Head of caudate nucleus (tissue), 42 donors: ENCODE measurements at regions not wholly inside any gene's neighbourhood (a gene's known extent, or its start where the extent isn't known, plus 50 kb on each side); places are given as distances from the start of the nearest gene placed in this dataset.

Experiments
- DNase-seq, 42 donors: peaks; one replicate each; pipeline versions ENCODE4 v3.0.0 to v3.0.0-alpha.2; 2020 to 2021; ENCODE audit warnings: mixed read lengths in 7 of 42
- intact Hi-C: fragments of 100-400 bp; cut with DNase I; formaldehyde crosslinking; loops from one replicate; pipeline ENCODE4 v1.15.0; 2022

DNA sequence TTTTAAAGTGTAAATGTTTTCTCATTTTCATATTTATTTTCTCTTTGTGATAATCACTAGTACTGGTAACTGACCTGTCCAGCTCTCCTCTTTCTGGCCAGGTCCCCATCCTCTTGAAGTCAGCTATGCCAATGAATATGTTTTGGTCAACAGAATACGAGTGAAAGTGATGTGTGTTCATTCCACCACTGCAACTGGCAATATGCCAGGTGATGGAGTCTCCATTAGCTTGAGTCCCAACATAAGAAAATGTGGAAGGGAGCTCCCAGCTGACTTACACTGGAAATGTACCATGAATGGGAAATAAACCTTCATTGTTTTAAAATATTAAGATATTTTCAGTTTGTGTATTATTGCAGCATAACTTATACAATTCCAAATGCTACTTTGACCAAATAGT lies 75.8 kb downstream of the CCDC34 start:
- DNase-seq, result peak in 1 of 42 donors; percentile 45
- intact Hi-C loops, result no loop called here

DNA sequence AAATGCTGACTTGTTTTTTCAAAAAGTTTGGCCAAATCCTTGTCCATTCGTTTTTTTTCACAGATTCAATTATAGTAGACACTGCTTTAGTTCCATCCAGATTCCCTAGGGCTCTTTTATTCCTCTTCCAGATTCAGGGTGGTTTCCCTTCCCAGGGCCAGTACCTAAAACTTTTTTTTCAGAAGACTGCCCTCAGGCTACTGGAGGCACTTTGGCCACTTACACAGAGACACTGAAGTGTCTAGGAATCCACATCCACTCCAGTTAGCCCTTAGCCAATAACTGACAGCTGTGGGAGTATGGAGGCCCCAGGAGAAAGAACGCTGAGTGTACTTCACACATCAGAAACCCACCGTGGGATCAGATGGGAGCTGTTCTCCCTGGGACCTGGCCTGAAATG lies 77.3 kb downstream of the CCDC34 start:
- intact Hi-C loops, result no loop called here
- no peak for DNase-seq

DNA sequence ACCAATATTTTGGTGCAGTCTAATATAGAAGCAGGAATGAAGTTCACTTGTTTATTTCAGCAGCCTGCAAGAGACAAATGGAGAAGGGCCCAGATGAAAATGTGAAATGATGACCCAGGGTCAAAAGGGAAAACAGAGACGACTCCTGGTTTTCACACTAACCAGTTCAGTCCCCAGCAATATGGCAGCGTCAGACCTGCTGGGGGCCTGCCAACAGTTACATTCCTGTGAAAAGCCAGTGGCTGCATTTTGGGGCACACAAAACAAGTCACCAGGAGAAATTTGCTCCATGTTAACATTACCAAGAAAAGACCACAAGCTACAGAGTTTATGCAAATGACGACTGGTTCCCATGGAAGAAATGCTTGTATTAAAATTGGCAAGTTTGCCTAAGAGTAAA lies 80.2 kb downstream of the CCDC34 start:
- no peak for DNase-seq
- intact Hi-C loops, result no loop called here

DNA sequence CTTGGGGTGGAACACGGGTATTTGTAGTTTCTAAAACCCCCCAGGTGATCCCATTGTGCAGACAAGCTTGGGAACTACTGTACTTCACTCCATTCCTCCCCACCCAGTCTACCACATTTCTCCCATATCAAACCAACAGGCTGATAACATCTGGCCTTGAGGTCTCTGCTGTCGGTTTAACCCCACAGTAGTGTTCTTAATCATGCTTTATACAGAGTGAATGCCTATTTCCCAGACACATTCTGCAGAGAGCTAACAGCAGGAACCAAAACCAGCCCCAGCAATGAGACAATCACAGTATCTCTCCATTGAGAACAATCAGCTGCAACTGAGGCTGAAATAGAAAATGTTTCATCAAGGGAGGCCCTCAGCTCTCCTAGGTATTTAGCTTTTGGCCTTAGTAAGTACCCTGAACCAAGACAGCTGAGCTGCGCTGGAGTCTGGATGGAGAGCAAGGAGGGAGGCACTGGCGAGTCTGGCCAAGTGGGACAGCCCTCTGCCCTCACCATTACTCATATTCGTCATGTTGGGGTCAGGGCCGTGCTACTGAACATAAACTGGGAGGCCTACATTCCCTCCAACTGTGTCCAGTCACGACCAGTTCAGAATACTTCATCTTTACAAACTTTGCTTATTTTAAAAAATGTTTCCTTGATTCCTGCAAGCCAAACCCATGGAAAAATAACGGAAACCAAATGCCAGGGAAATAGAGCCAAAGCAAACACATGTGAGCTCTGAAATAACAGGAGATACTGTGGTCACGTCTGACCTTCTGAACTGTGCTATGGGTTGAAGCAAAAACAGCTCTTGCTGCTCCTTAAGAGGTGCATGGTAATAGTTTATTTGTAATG lies 81.0 kb downstream of the CCDC34 start:
- DNase-seq, result no peak
- intact Hi-C loops, result no loop called here

DNA sequence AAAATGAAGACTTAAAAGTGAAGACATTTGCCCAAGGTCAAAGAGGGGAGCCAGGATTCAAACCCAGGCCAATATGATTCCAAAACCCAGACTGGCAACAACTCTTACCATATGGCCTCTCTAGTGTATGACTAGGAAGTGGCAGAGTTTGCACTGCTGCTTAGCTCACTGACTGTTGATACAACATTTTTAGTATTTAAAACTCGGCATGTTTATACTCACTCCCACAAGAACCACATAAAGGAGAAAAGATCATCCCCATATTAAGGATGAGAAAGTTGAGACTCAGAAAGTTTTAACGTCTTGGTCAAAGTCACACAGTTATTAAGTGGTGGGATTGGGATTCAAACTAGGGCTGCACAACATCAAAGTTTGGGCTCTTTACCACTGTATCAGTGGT lies 81.7 kb downstream of the CCDC34 start:
- DNase-seq, result no peak
- intact Hi-C loops, result no loop called here

DNA sequence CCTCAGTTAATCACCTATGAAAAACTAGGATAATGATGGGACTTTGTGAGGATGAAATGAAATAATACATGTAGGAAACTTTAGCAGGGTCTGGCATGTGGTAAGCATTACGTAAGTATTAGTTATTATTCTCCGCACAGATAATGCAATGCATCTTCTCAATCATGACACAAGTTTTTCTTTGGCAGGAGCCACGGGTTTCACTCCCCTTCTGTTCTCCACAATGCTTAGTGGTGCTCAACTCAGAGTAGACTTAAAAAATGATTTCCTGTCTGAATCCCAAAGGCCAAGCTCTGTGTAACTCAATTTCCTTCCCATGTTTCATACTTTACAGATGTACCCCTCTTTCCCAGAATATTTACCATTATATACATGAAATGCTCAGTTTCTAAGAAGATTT lies 82.9 kb downstream of the CCDC34 start:
- no peak for DNase-seq
- intact Hi-C loops, result no loop called here

DNA sequence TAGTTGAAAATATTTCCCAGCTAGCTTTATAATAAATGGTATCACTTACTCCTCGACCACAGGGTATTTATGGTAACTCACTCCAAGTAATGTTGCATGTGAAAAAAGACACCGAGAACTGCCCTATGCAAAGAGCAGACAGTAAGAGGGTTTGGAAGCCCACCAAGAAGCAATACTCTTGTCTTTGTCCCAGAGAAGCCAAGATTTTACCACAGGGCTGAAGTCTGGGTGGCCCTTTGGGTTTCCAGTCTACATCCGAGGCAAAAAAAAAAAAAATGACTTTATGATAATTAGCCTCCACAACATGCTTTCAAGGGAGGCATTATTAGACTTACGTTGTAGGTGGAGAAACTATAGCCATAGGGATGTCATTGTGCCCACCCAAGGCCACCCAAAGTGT lies 83.6 kb downstream of the CCDC34 start:
- DNase-seq, result no peak

DNA sequence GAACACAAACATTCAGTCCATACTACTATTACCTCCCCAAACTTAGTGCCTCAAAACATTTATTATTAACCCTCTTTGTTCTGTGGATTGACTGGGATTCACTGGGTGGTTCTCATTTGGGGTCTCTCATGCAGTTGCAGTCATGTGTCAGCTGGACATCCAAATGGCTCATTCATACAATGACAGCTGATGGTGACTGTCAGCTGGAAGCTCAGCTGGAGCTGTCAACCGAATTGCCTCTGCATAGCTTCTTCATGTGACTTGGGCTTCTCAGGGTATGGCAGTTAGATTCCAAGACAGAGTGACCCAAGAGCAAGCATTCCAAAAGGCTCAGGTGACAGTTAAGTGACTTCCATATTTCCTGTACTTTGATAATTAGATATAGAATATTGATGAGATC lies 85.2 kb downstream of the CCDC34 start:
- intact Hi-C loops, result no loop called here
- no peak for DNase-seq

More for the DNA sequence above, 83.6 kb downstream of the CCDC34 start:
- intact Hi-C loops, result no loop called here

DNA sequence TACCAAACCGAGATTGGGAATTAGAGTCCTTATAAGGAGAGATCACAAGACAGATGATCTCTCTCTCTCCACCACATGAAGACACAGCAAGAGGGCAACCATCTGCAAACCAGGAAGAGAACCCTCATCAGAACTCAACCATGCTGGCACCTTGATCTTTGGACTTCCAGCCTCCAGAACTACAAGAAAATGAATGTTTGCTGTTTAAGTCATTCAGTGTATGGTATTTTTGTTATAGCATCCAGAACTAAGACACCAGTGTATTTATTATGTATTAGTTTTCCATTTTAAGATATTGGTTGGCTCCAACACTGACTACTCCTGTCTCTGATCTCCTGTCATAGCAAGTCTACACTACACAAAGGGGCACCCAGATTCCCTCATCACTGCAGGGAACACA lies 86.9 kb downstream of the CCDC34 start:
- intact Hi-C loops, result no loop called here
- no peak for DNase-seq

DNA sequence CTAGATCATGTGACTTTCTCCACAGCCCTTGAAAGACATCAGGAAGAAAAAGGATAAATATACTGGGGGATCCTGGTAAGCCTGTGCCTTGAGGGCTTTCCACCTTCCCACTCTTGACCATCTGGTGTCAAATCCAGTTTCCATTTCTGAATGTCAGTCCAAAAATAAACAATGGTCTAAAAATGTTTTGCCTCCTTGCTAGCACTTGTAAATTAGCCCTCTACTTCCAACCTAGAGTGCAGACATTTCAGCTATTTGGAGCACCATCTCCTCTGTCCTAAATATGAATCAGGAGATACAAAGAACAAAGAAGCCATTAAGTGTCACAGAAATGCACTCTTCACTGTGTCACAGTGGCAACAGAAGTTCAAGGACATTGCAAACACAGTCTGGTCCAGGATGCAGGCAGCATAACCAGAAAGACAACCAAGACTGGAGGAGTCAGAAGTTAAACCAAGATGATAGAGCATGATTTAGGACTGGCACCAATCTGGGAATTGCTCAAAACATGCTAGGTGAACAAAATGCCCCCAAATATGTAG lies 88.1 kb downstream of the CCDC34 start:
- intact Hi-C loops, result no loop called here
- no peak for DNase-seq

DNA sequence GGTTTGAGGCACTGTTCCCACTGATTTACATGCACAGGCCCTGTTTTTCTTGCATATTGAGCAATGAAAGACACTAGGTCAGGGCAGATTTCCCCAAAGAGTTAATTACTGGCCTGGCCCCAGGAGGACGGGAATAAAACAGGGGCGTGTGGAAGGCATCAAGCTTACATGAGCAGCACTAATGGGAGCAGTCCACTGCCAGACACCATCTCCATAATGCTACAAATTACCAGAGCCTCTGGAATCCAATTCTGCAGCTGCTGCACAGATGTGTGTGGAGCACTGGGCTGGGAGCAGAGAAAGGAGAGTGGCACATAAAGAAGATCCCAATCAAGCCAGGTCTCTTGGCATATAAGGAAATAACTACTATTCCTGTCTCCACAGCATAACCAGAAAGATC lies 96.9 kb downstream of the CCDC34 start:
- intact Hi-C loops, result no loop called here
- DNase-seq, result no peak

DNA sequence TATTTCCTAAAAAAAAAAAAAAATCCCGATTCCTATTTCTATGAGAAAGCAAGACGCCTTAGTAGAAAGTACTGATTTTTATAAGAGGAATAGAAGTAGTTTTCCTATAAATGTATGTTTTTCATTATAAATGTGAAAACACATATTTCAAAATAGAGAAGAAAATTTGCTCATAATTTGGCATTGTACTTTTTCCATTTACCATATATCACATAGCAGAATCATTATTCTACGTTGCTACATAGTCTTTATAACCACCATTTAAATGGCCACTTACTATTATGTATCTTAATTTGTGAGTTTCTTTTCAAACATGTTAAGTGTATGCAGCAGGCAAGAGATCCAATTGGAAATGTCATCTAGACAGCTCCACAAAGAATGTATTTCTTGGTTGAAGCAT lies 99.0 kb downstream of the CCDC34 start:
- intact Hi-C loops, result no loop called here
- DNase-seq, result no peak

DNA sequence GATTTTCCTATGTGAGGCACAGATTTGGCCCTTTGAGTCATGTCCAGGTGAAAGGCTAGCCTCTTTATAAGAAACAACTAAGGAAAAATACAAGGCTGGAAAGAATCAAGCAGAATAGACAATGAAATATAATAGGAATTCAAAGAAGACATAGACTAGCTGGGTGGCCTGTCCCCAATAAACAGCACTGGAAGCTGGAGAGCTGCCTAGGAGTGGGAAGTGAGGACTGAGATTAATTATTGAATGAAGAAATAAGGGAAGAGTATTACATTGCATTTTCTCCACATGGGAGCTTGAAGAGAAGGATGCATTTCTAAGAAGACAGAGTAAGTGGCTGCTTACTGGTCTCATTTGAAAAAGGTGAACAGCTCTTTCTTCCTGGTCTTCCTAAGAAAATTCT lies 100.0 kb downstream of the CCDC34 start:
- DNase-seq, result no peak
- intact Hi-C loops, result no loop called here

DNA sequence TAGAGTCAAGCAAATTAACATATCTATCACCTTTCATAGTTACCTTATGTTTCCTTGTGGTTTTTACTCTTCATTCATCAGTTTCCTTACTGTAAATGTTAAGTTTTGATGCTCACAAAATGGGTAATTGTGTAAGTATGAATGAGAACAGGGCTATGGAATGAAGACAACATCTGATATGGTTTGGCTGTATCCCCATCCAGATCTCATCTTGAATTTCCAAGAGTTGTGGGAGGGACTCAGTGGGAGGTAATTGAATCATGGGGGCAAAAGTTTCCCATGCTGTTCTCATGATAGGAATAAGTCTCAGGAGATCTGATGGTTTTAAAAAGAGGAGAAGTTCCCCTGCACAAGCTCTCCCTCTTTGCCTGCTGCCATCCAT lies 107.6 kb downstream of the CCDC34 start:
- intact Hi-C loops, result no loop called here
- no peak for DNase-seq

DNA sequence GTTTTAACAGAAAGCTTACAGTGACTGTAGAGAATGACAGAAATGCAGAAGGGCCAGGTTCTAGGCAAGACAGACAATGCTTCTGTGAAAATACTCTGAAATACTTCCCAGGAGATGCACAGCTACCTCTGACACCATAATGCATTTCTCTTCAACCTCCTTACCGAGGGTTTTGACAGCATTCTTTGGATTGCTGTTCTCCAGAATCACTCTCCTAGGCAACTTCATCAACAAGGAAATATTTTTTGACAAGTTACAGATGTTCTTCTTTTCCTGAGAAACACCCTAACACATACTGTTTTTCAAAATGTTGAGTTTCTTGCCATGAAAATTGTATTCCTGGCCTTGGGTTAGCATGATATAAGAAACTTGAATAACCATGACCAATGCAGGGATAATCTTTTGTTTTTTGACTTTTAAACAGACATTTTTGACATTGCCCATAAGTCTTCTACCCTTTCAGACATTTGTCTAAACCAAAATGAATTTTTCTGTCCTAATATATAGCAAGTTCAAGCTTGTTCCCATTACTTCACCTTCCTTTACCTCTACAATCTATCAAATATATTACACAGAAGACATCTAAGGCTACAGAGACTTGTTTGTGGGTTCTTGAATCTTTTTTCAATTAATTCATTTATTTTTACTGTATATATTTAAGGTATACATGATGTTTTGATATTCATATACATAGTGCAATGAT lies 108.1 kb downstream of the CCDC34 start:
- no peak for DNase-seq
- intact Hi-C loops, result no loop called here

DNA sequence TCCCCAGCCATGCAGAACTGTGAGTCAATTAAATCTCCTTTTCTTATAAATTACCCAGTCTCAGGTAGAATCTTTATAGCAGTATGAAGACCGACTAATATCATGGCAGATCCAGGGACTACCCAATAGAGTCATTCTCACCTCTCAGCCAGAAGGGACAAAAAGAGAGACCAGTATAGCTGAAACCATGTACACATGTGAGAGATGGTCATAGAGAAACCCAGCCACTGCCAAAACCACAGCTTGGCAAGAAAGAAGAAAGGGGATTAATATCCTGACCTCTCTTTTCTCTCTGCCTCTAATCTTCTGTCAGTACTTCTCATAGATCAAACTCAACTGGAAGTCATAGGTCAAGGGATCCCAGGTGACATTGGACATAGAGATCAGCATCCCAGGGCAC lies 109.8 kb downstream of the CCDC34 start:
- intact Hi-C loops, result no loop called here

DNA sequence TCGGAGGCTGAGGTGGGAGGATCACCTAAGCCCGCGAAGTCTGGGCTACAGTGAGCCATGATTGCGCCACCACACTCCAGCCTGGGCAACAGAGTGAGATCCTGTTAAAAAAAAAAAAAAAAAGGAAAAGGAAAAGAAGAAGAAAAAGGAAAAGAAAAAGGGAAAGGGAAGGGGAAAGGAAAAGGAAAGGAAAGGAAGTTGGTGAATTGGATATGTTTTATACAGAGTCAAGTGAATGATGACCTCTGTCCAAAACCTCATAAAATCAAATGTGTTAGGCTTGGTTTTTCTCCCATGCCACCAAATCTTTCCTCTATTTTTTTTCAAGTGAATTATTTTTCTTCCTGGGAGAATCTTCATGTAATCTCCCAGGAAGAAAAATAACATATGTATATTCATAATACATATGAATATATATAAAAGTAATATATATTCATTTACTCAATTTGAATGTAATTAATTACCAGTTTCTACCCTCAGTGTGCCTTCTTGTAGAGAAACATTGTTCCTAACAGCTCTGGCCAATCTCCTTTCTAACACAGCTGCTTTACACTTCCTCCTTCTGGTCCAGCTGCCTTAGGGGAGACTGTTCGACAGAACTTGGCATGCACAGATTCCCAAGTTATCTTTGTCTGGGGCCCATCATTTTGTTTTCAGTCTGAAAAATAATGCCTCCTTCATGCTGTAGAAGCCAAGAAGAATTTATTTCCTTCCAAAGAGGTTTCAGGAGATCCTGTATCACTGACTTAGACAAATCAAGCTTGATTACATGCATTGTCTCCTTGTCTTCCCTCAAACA lies 111.9 kb downstream of the CCDC34 start:
- DNase-seq, result no peak
- intact Hi-C loops, result no loop called here

More for the DNA sequence above, 109.8 kb downstream of the CCDC34 start:
- no peak for DNase-seq

DNA sequence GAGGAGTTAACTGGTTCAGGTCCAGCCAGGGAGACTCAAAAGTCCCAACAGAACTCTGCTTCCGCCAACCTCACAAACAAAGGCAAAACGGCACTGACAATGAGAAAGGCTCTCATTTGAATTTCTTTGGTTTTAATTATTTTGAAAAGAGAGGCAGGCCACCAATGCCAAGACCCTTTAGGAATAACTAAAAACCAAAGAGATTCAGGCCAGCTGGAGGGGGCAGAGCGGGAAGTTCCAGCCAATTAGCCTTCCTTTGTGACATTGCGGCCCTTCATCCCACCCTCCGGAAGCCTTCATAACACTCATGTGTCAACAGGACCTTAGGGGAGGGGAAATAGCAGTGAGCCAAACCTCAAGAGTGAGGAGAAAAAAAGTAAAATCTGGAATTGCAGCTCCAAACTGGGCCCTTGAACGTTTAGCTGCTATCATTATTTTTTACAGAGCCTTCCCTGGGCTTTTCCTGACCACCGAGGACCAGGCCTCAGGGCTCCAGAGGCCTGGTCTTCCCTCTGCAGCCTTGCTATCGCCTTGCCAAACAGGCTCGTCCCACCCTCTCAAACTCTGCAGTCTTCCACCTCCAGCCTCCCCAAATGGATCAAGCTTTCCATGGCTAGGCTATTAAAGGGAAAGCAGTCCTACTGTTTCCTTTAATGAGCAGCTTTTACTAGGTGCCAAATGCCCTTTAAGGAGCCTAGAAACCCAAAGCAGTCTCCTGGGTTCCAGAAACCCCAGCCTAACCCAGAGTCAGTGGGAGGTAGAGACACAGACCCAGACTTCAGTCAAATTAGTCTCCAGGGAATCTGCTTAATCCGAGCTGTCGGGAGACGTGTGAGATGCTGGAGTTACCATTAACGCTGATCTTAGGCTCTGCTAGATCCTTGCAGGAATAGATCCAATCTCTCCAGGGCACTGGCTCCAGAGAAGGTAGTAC lies 114.2 kb downstream of the CCDC34 start:
- intact Hi-C loops, result no loop called here
- peak in 12 of 42 donors; percentile 4 to 57 (median 18) for DNase-seq

DNA sequence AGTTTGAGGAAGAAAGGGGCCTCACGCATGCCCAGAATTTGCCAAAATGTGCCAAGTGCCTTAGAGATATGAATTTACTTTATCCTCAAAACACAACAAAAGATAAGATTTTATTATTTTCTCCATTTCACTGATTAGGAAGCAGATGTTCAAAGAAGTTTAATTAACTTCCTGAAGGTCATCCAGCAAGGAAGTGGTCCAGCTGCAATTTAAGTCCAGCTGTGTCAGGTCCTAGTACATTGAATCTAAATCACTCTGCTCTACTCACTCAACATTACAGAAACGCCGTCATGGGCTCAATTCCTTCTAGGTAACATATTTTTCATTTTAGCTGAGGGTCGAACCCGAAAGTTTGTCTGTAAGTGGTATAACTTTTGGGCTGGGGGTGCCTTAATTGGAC lies 115.4 kb downstream of the CCDC34 start:
- DNase-seq, result no peak
- intact Hi-C loops, result no loop called here
